RWPE1 (cell line): ENCODE measurements at regions not wholly inside any gene's neighbourhood (a gene's known extent, or its start where the extent isn't known, plus 50 kb on each side); places are given as distances from the start of the nearest gene placed in this dataset.

Experiments
- CTCF ChIA-PET: fragments of 350-600 bp; sonication (Branson Sonifier 250); formaldehyde crosslinking; extraction: SDS; loops from one replicate; lab custom pipeline; 2021; lab: Yijun Ruan, JAX
- POLR2A ChIA-PET: fragments of 400-600 bp; formaldehyde crosslinking; extraction: SDS; loops from one replicate; lab custom pipeline; 2020; ENCODE audit warnings: antibody characterized with exemption; ENCODE audit not compliant: low non-redundant PET; lab: Yijun Ruan, JAX
- DNase-seq: peaks from one replicate; pipeline ENCODE4 v3.0.0; 2012; ENCODE audit warnings: low spot score
- H3K27ac ChIP-seq: fragments of 450-650 bp; 2 replicates; pipeline ENCODE4 v1.5.1; 2017
- CTCF ChIP-seq: fragments of 450-650 bp; conservative IDR thresholded peaks from 2 replicates; pipeline ENCODE4 v1.5.1; 2017; ENCODE audit warnings: low read depth, mild to moderate bottlenecking

DNA sequence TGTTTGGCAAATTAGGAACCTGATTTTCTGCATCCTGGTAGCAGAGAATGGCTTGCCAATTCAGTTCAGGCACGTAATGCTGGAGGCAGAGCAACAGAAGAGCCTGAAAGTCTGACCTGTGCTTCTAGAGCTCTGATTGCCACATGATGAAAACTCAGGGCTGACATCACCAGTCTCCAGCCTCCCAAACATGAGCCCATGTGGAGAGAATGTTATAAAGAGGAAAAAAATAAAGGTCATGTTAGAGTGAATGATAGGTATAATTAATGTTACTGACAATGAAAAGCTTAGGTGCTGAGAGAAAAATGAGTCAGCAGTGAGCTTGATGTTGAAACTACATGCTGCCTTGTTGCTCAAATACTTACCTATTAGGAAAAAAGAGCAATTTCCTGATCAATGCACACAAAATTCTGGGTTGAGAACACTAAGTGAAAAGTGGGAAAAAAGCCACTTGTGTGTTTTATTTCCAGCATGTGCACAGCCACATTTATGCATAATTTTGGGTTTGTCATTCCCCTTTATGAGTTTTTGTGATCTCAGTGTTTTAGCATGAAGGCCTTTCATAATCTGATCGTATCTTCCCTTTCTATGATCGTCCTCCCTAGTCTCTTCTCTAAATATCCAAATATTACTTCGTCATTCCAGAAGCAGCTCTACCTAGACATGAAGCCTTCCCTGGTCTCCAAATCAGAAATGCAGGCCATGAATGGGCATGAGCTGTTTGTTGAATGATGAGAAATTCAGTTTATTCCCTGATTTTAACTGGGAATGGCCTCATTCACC is 113.3 kb upstream of the CPEB2 start:
- no peak overlapping the region for H3K27ac ChIP-seq
- no peak for TF ChIP-seq CTCF
- peak; percentile 37 for DNase-seq
- CTCF ChIA-PET = interaction anchor here (0.6 kb wide), 1 partner anchor 8 kb away, joined by 3 read pairs; no protein-coding TSS in a partner anchor
- POLR2A ChIA-PET = no interaction called here

GRCh38 chr4:14892563-14892962 is 109.7 kb upstream of the CPEB2 start:
- no peak for DNase-seq
- POLR2A ChIA-PET = no interaction called here
- no peak for TF ChIP-seq CTCF
- CTCF ChIA-PET = no interaction called here
- no peak overlapping the region for H3K27ac ChIP-seq

DNA sequence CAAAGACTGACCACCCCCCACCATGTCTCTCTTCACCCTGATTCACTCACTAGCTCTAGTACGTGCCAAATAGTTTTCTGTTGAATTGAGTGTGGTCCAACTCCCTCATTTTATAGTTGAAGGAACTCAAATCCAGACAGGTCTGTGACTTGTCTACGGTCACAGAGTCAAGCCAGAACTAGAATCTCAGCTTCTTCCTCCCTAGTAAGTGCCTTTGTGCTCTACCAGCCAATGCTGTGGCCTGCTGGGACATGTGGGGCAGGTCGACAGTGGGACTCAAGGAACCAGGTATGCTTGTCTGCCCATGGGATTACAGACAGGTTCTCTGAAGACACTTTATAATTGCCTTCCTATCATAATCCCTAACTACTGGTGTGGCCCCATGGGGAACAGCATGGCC is 108.6 kb upstream of the CPEB2 start:
- DNase-seq = no peak
- H3K27ac ChIP-seq = no peak overlapping the region
- TF ChIP-seq CTCF = no peak
- ChIA-PET CTCF (no interaction called here), POLR2A (no interaction called here)

GRCh38 chr4:14894392-14895292 is 107.6 kb upstream of the CPEB2 start:
- TF ChIP-seq CTCF = no peak
- POLR2A ChIA-PET = no interaction called here
- DNase-seq = no peak
- CTCF ChIA-PET = interaction anchor here (0.5 kb wide), 1 partner anchor 954 kb away, joined by 3 read pairs; no protein-coding TSS in a partner anchor
- no peak overlapping the region for H3K27ac ChIP-seq

DNA sequence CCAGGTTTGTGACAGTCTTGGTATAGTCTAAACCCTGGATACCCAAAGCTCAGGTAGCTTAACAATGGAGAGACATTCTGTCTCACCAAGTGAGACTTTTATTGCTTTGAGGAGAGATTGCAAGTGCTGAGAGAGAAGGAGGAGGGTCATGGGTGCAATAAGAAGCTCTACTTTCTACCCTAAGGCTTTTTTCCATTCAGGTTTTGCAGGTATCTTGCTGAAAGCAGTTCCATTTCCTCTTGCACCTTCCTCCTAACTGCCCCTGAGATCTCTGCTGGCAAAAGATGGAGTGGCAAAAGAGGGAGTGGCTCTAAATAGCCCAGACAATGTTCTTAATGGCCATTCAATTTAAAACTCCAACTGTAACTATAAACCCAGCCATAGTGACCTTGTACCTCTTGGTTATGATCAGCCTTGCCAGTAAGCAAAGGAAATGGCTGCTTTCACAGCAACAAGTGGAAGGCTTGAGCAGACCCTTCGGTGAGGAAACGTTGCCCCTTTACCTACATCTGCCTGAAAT is 105.6 kb upstream of the CPEB2 start:
- DNase-seq = no peak
- ChIA-PET CTCF (no interaction called here), POLR2A (no interaction called here)
- no peak overlapping the region for H3K27ac ChIP-seq
- TF ChIP-seq CTCF = no peak

DNA sequence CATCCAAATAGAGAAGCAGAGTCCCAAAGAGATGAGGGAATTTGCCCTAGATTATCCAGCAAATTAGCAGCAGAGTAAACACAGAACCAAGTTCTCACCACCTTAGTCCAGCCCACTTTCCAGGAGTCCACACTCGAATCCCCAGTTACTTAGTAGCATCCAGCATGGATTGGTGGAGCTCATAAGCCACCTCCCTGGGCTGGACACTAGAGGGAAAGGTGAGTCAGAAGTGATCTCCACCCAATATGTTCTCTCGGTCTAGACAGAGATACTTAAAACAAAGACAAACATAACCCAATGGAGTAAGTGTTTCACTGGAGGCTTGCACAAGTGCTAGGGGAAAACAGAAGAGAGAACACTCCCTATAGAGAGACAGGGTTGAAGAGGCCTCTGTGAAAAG is 105.1 kb upstream of the CPEB2 start:
- TF ChIP-seq CTCF = no peak
- CTCF ChIA-PET = no interaction called here
- DNase-seq = peak; percentile 5
- H3K27ac ChIP-seq = no peak overlapping the region
- POLR2A ChIA-PET = no interaction called here
